ENCODE measurements at regions not wholly inside any gene's neighbourhood (a gene's known extent, or its start where the extent isn't known, plus 50 kb on each side); places are given as distances from the start of the nearest gene placed in this dataset.

DNA sequence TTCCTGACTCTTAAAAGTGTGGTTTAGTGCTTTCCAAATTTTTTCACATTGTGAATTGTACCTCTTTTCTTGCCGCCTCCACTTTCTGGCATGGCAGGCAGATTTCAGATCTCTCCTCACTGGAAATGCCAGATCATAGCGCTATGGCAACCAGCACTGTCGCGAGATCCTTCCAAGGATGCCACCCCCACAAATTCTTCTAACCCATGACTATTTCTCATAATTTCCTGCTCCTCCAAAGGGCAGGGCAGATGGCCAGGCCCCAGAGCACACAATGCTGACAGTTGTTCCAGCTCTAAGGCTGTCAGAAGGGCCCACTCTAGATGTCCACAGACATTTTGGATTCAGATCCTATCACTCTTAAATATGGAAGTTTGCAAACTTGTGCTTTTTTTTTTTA, 446.2 kb upstream of the RIOK2 start:
- ATAC-seq (ENCODE audit: low read depth) (no peak), DNase-seq (no peak)
- CTCF ChIA-PET: no interaction called here
- no peak overlapping the region for H3K4me3 Mint-ChIP-seq
- POLR2A ChIA-PET: no interaction called here
- H3K36me3 Mint-ChIP-seq (ENCODE audit: low read depth): no peaks in the 10 kb centered on the region
- intact Hi-C loops (cut with micrococcal nuclease): no loop called here
- H3K4me1 Mint-ChIP-seq: no peaks in the 10 kb centered on the region
- no peaks in the 10 kb centered on the region for H3K9me3 Mint-ChIP-seq
- H3K27ac Mint-ChIP-seq: no peak overlapping the region
- TF ChIP-seq, protein P1, sequence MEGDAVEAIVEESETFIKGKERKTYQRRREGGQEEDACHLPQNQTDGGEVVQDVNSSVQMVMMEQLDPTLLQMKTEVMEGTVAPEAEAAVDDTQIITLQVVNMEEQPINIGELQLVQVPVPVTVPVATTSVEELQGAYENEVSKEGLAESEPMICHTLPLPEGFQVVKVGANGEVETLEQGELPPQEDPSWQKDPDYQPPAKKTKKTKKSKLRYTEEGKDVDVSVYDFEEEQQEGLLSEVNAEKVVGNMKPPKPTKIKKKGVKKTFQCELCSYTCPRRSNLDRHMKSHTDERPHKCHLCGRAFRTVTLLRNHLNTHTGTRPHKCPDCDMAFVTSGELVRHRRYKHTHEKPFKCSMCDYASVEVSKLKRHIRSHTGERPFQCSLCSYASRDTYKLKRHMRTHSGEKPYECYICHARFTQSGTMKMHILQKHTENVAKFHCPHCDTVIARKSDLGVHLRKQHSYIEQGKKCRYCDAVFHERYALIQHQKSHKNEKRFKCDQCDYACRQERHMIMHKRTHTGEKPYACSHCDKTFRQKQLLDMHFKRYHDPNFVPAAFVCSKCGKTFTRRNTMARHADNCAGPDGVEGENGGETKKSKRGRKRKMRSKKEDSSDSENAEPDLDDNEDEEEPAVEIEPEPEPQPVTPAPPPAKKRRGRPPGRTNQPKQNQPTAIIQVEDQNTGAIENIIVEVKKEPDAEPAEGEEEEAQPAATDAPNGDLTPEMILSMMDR (IDR thresholded peaks at IDR 0.05): no peak
- H3K27me3 Mint-ChIP-seq: no peaks in the 10 kb centered on the region

- Mint-ChIP-seq H3K4me3 (no peak overlapping the region), H3K36me3 (ENCODE audit: low read depth) (no peaks in the 10 kb centered on the region), H3K27ac (no peak overlapping the region), H3K9me3 (no peaks in the 10 kb centered on the region), H3K4me1 (no peaks in the 10 kb centered on the region), H3K27me3 (no peaks in the 10 kb centered on the region)
- ATAC-seq (ENCODE audit: low read depth) (no peak), DNase-seq (no peak)
- POLR2A ChIA-PET: no interaction called here
- intact Hi-C loops (cut with micrococcal nuclease): no loop called here
- TF ChIP-seq, protein P1 (IDR thresholded peaks at IDR 0.05): no peak
- CTCF ChIA-PET: no interaction called here
Measured at GRCh38 chr5:97635553-97635952, 452.5 kb upstream of the RIOK2 start.

DNA sequence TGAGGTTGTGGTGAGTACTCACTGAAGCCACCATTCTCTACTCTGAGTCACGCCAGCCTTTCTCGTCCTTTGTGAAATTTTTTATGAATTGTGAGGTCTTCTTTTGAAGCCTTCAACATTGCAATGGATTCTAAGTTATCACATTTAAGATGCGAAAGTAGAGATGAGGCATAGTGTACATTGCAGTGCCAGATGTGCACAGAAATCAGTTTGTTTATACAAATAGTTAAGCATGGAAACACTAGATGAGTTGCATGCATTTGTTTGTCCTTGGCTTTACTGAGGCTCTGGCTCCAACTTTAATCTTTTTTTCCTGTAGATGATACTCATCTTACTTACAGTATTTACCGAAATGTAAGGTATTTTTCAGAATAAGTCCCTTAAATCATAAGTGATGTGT, 453.7 kb upstream of the RIOK2 start:
- no peaks in the 10 kb centered on the region for H3K4me1 Mint-ChIP-seq
- no peaks in the 10 kb centered on the region for H3K36me3 Mint-ChIP-seq (ENCODE audit: low read depth)
- POLR2A ChIA-PET: no interaction called here
- DNase-seq (no peak), ATAC-seq (ENCODE audit: low read depth) (no peak)
- H3K27me3 Mint-ChIP-seq: no peaks in the 10 kb centered on the region
- CTCF ChIA-PET: no interaction called here
- intact Hi-C loops (cut with micrococcal nuclease): no loop called here
- H3K9me3 Mint-ChIP-seq: peaks cover 3% of the 10 kb centered on the region
- no peak overlapping the region for H3K4me3 Mint-ChIP-seq
- H3K27ac Mint-ChIP-seq: no peak overlapping the region
- TF ChIP-seq, protein P1 (IDR thresholded peaks at IDR 0.05): no peak

- peaks cover 7% of the 10 kb centered on the region for H3K9me3 Mint-ChIP-seq
- no peaks in the 10 kb centered on the region for H3K36me3 Mint-ChIP-seq (ENCODE audit: low read depth)
- H3K4me3 Mint-ChIP-seq: no peak overlapping the region
- ATAC-seq (ENCODE audit: low read depth): no peak
- intact Hi-C loops (cut with micrococcal nuclease): no loop called here
- no peaks in the 10 kb centered on the region for H3K27me3 Mint-ChIP-seq
- ChIA-PET POLR2A (no interaction called here), CTCF (no interaction called here)
- H3K4me1 Mint-ChIP-seq: no peaks in the 10 kb centered on the region
- H3K27ac Mint-ChIP-seq: no peak overlapping the region
- TF ChIP-seq, protein P1 (IDR thresholded peaks at IDR 0.05): no peak
- DNase-seq: no peak
Measured at GRCh38 chr5:97641081-97641480, 458.0 kb upstream of the RIOK2 start.

- ChIA-PET POLR2A (no interaction called here), CTCF (no interaction called here)
- TF ChIP-seq, protein P1 (IDR thresholded peaks at IDR 0.05): no peak
- Mint-ChIP-seq H3K4me3 (no peak overlapping the region), H3K4me1 (no peaks in the 10 kb centered on the region), H3K36me3 (ENCODE audit: low read depth) (no peaks in the 10 kb centered on the region), H3K27ac (no peak overlapping the region), H3K9me3 (peaks cover 10% of the 10 kb centered on the region), H3K27me3 (no peaks in the 10 kb centered on the region)
- ATAC-seq (ENCODE audit: low read depth) (no peak), DNase-seq (no peak)
- intact Hi-C loops (cut with micrococcal nuclease): no loop called here
Measured at GRCh38 chr5:97644206-97644605, 461.2 kb upstream of the RIOK2 start.

Measured in activated B cell treated with CpG ODN at 0.5 μM for 24 hours (primary cell).